ENCODE measurements at regions not wholly inside any gene's neighbourhood (a gene's known extent, or its start where the extent isn't known, plus 50 kb on each side); places are given as distances from the start of the nearest gene placed in this dataset.

GRCh38 chr16:54425681-54426552 is 139.3 kb upstream of the IRX3 start:
- no peak for DNase-seq (ENCODE audit: low spot score)
- Histone ChIP-seq H3K4me1 (peaks cover 0 to 17% of the 10 kb centered on the region in 2 donors), H3K9me3 (peaks cover 4 to 15% of the 10 kb centered on the region in 2 donors), H3K36me3 (no peaks in the 10 kb centered on the region), H3K4me3 (no peak overlapping the region), H3K27ac (no peak overlapping the region), H3K27me3 (no peaks in the 10 kb centered on the region)
- no peak for TF ChIP-seq CTCF (IDR thresholded peaks at IDR 0.05)

GRCh38 chr16:54425068-54425467 is 138.5 kb upstream of the IRX3 start:
- Histone ChIP-seq H3K9me3 (peaks cover under 1 to 9% of the 10 kb centered on the region in 2 donors), H3K27me3 (no peaks in the 10 kb centered on the region), H3K4me3 (no peak overlapping the region), H3K36me3 (no peaks in the 10 kb centered on the region), H3K4me1 (peaks cover 0 to 17% of the 10 kb centered on the region in 2 donors), H3K27ac (no peak overlapping the region)
- TF ChIP-seq CTCF (IDR thresholded peaks at IDR 0.05): no peak
- no peak for DNase-seq (ENCODE audit: low spot score)

GRCh38 chr16:54424043-54424451 is 137.5 kb upstream of the IRX3 start:
- no peak overlapping the region for H3K27ac ChIP-seq
- no peaks in the 10 kb centered on the region for H3K9me3 ChIP-seq
- TF ChIP-seq CTCF (IDR thresholded peaks at IDR 0.05): no peak
- no peaks in the 10 kb centered on the region for H3K27me3 ChIP-seq
- DNase-seq (ENCODE audit: low spot score): no peak
- no peaks in the 10 kb centered on the region for H3K36me3 ChIP-seq
- H3K4me1 ChIP-seq: peaks cover 0 to 17% of the 10 kb centered on the region in 2 donors
- no peak overlapping the region for H3K4me3 ChIP-seq

GRCh38 chr16:54422569-54422978 is 136.0 kb upstream of the IRX3 start:
- Histone ChIP-seq H3K9me3 (no peaks in the 10 kb centered on the region), H3K4me1 (peaks cover 0 to 28% of the 10 kb centered on the region in 2 donors), H3K27me3 (no peaks in the 10 kb centered on the region), H3K36me3 (no peaks in the 10 kb centered on the region), H3K27ac (peak overlapping the region; percentile 22 to 69), H3K4me3 (no peak overlapping the region)
- DNase-seq (ENCODE audit: low spot score): no peak
- TF ChIP-seq CTCF (IDR thresholded peaks at IDR 0.05): no peak

GRCh38 chr16:54422159-54422558 is 135.6 kb upstream of the IRX3 start:
- DNase-seq (ENCODE audit: low spot score): no peak
- Histone ChIP-seq H3K27me3 (no peaks in the 10 kb centered on the region), H3K4me1 (peaks cover 0 to 31% of the 10 kb centered on the region in 2 donors), H3K36me3 (no peaks in the 10 kb centered on the region), H3K9me3 (no peaks in the 10 kb centered on the region), H3K4me3 (no peak overlapping the region), H3K27ac (peak overlapping the region; percentile 22 to 69)
- no peak for TF ChIP-seq CTCF (IDR thresholded peaks at IDR 0.05)
